Pancreas (tissue), 10 donors: ENCODE measurements at regions not wholly inside any gene's neighbourhood (a gene's known extent, or its start where the extent isn't known, plus 50 kb on each side); places are given as distances from the start of the nearest gene placed in this dataset.

Source experiments
- ATAC-seq, 4 donors: fragments of 200-7000 bp; cut with Tn5 transposase; one replicate each; pipeline versions ENCODE4 v1.8.0 to v1.9.1; 2020; ENCODE audit warnings: mild to moderate bottlenecking in 4 of 4, moderate library complexity in 4 of 4
- DNase-seq, 6 donors: peaks; one replicate each; pipeline ENCODE4 v3.0.0-alpha.2; 2020
- FAIRE-seq: peaks from 2 replicates; lab custom pipeline; 2012; peaks lifted over from hg19 to GRCh38; lab: Jason Lieb, UNC
- H3K27ac ChIP-seq, 4 donors: fragments of 200-600 bp; sonication (generic); 1 replicate in 3 of 4; 2 replicates in 1 of 4; pipeline versions ENCODE4 v1.5.0 to v1.8.0; 2020
- H3K27me3 ChIP-seq, 4 donors: fragments of 200-600 bp; one replicate each; pipeline ENCODE4 v1.8.0; 2021
- H3K36me3 ChIP-seq, 3 donors: fragments of 200-600 bp; sonication (generic) in 1 of 3; one replicate each; pipeline versions ENCODE4 v1.5.0 to v1.8.0; 2020 to 2021
- H3K4me1 ChIP-seq, 3 donors: fragments of 200-600 bp; one replicate each; pipeline ENCODE4 v1.8.0; 2021
- H3K4me3 ChIP-seq, 4 donors: fragments of 200-600 bp; sonication (generic) in 2 of 4; one replicate each; pipeline versions ENCODE4 v1.5.0 to v1.8.0; 2020 to 2021
- H3K9me3 ChIP-seq, 4 donors: fragments of 200-600 bp; one replicate each; pipeline ENCODE4 v1.8.0; 2021
- WGBS, 2 donors: extraction: QIAGEN DNeasy Blood & Tissue Kit; methylation state at CpG; one replicate each; pipeline ENCODE4 v1.1.7; 2013; 5-methylcytosine and 5-hydroxymethylcytosine counted together
- intact Hi-C, 3 donors: fragments of 100-400 bp; cut with DNase I; formaldehyde crosslinking; loops; one replicate each; pipeline versions ENCODE4 v1.11.1 to v1.14.2; 2022
- TF ChIP-seq, protein P1 (sequence below), 4 donors: fragments of 200-600 bp; sonication (generic) in 3 of 4; IDR thresholded peaks; one replicate each; pipeline versions ENCODE4 v1.5.0 to v1.8.0; 2021; ENCODE audit warnings: antibody characterized with exemption in 4 of 4
- donor health status: healthy with polysubstance abuse.
- donor health status: DM: no; HTN: no; CAD: no; lungs with moderate emphysema.
- donor health status: DM: no; HTN: no; CAD: no.
- donor health status: control.
- donor health status: control.
- donor health status: Bipolar disorder and iron deficiency.
- donor health status: DM: yes; HTN: yes; CAD: no.
- donor health status: DM: no; HTN: no; CAD: no.
- donor health status: DM: no; HTN: no; CAD: no.
- donor health status: DM: yes; HTN: yes; CAD: no.

DNA sequence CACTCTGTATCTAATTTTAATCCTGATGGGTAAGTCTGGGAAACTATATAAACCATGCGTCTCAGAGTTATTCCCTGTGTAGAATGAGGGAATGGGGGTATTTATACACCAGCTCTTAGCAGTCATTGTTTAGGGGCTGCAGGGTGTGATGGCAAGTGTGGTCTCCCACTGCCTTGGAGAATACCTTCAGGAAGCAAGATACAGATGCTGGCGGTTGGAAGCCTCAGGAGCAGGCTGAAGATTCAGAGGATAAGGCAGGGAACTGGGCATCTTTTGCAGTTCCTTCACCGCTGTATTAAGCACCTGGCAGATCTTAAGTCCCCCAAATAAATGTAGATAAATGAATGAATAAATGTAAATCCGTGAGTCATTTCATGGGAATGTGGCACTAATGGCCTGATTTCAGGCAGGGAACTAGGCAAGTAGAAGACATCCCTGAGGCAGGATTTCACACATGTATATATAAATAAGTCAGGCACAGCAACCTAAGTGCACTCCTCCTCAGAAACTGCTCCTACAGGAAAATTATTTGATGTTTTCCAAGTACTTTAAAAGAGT, 209.2 kb upstream of the GADL1 start:
- TF ChIP-seq, protein P1, sequence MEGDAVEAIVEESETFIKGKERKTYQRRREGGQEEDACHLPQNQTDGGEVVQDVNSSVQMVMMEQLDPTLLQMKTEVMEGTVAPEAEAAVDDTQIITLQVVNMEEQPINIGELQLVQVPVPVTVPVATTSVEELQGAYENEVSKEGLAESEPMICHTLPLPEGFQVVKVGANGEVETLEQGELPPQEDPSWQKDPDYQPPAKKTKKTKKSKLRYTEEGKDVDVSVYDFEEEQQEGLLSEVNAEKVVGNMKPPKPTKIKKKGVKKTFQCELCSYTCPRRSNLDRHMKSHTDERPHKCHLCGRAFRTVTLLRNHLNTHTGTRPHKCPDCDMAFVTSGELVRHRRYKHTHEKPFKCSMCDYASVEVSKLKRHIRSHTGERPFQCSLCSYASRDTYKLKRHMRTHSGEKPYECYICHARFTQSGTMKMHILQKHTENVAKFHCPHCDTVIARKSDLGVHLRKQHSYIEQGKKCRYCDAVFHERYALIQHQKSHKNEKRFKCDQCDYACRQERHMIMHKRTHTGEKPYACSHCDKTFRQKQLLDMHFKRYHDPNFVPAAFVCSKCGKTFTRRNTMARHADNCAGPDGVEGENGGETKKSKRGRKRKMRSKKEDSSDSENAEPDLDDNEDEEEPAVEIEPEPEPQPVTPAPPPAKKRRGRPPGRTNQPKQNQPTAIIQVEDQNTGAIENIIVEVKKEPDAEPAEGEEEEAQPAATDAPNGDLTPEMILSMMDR (IDR thresholded peaks at IDR 0.05): no peak
- no peaks in the 10 kb centered on the region for H3K36me3 ChIP-seq
- no peaks in the 10 kb centered on the region for H3K27me3 ChIP-seq
- 83 to 91% methylated on average over 4 of the region's 4 CpGs for WGBS, 2 donors
- H3K4me1 ChIP-seq: no peaks in the 10 kb centered on the region
- H3K4me3 ChIP-seq: no peak overlapping the region
- H3K9me3 ChIP-seq: no peaks in the 10 kb centered on the region
- intact Hi-C loops: no loop called here
- H3K27ac ChIP-seq: no peak overlapping the region
- FAIRE-seq (no peak), DNase-seq (no peak), ATAC-seq (no peak)

DNA sequence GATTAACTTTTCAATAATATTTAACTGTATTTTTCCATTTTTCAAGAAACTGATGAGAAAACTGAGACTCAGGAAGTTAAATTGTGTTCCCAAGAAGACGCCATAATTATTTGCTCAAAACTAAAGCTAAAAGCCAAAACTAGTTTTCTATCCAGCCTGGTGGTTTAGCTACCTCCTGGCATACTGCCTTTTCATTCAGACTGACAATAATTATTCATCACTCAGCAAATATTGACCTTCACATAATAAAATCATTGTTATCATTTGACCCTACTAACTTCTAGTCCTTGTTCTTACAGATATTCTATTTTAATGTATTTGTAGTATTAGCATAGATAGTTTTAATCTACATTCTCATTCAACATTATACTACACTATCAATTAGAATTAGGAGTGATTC, 210.6 kb upstream of the GADL1 start:
- ATAC-seq: no peak
- Histone ChIP-seq H3K4me1 (no peaks in the 10 kb centered on the region), H3K36me3 (no peaks in the 10 kb centered on the region), H3K27me3 (no peaks in the 10 kb centered on the region), H3K4me3 (no peak overlapping the region), H3K27ac (no peak overlapping the region), H3K9me3 (no peaks in the 10 kb centered on the region)
- 51 to 55% methylated on average over 1 of the region's 1 CpG for WGBS, 2 donors
- FAIRE-seq: no peak
- TF ChIP-seq, protein P1 (IDR thresholded peaks at IDR 0.05): no peak
- DNase-seq: no peak
- intact Hi-C loops: no loop called here

DNA sequence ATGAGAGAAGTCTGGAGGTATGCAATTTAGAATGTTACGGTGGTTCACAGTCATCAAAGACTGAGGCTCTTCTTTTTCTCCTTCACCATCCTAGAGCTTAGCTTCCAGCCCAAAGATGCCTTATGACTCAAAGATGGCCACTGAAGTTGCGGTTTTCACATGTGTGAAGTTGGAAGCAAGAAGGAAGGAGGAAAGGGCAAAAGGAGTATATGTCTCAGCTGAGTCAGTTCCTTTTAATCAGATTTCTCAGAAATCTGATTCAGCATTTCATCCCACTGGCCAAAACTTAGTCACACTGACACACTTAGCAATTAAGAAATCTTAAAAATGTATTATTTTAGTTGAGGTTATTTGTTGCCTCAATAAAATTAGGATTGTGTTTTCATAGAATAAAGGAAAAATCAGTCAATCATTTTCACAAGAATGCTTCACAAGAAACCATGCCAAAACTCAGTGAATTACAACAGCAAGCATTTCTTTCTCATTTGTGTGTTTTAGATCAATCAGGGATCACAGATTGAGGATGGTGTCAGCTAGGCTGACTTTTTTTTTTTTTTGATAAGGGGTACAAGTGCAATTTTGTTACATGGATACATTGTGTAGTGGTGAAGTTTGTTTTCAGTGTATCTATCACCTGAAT, 211.1 kb upstream of the GADL1 start:
- Histone ChIP-seq H3K4me1 (no peaks in the 10 kb centered on the region), H3K27ac (no peak overlapping the region), H3K4me3 (no peak overlapping the region), H3K27me3 (no peaks in the 10 kb centered on the region), H3K36me3 (no peaks in the 10 kb centered on the region), H3K9me3 (no peaks in the 10 kb centered on the region)
- 79 to 80% methylated on average over 2 of the region's 2 CpGs for WGBS, 2 donors
- FAIRE-seq: no peak
- TF ChIP-seq, protein P1 (IDR thresholded peaks at IDR 0.05): no peak
- intact Hi-C loops: no loop called here
- no peak for DNase-seq
- peak in 2 of 4 donors; percentile 38 to 45 for ATAC-seq

DNA sequence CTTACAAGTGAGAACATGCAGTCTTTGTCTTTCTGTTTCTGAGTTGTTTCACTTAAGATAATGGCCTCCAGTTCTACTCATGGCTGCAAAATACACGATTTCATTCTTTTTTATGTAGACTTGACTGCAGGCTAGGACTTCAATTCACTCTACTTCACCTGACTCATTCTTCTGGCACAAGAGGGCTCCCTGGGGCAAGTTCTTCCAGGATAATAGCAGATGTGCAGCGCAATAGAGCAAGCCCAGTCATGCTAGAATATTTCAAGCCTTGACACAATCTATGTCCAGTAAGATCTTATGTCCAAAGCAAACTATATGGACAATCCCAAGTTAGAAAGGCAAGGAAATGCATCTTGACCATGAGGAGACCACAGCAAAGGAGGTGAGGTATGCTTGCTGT, 211.7 kb upstream of the GADL1 start:
- ATAC-seq (peak in 1 of 4 donors; percentile 25), DNase-seq (no peak), FAIRE-seq (no peak)
- Histone ChIP-seq H3K4me1 (no peaks in the 10 kb centered on the region), H3K36me3 (no peaks in the 10 kb centered on the region), H3K4me3 (no peak overlapping the region), H3K27ac (no peak overlapping the region), H3K9me3 (no peaks in the 10 kb centered on the region), H3K27me3 (no peaks in the 10 kb centered on the region)
- 75 to 93% methylated on average over 2 of the region's 2 CpGs for WGBS, 2 donors
- TF ChIP-seq, protein P1 (IDR thresholded peaks at IDR 0.05): no peak
- intact Hi-C loops: no loop called here

DNA sequence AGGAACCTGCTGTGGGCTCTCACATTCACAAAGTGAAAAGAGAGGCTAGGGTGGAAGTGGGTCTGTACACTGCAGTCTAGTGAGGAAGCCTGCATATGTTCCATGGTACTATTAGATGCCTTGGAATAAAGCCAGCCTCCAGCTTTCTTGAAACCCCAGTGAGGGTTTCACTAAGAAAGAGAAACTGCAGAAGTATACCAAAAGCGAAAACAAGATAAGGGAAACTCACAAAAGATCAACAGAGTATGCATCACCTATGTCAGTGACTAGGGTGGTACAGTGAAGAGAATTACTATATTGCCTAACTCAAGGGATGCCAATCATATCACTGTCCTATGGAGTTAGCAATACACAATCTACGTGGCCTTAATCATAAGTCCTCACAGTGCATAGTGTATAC, 212.5 kb upstream of the GADL1 start:
- Histone ChIP-seq H3K4me3 (no peak overlapping the region), H3K36me3 (no peaks in the 10 kb centered on the region), H3K27me3 (no peaks in the 10 kb centered on the region), H3K9me3 (no peaks in the 10 kb centered on the region), H3K4me1 (no peaks in the 10 kb centered on the region), H3K27ac (no peak overlapping the region)
- WGBS, 2 donors: 84 to 89% methylated on average over 2 of the region's 2 CpGs
- intact Hi-C loops: no loop called here
- DNase-seq (no peak), ATAC-seq (no peak), FAIRE-seq (no peak)
- TF ChIP-seq, protein P1 (IDR thresholded peaks at IDR 0.05): no peak
